NCI-H446 (cell line): ENCODE measurements at regions not wholly inside any gene's neighbourhood (a gene's known extent, or its start where the extent isn't known, plus 50 kb on each side); places are given as distances from the start of the nearest gene placed in this dataset.

Source experiments
- DNase-seq, 2 experiments: peaks; one replicate each; lab custom pipeline; 2025; lab: John Stamatoyannopoulos, UW

DNA sequence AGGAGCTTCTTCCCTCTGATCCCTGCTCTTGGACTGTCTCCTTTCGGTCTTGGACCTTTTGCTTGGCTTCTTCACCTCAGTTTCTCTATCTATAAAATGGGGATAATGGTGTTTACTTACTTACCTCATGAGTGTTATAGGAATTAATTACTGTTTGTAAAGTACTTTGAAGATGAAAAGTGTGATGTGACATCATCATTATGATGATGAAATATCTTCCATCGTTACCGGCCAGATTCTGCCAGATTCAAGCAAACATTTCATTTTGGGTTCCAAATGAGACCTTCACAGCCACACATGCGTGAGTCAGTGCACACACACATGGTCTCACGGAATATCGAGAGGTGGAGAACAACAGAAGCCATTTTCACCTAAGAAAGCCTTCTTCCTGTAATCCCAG lies 220.1 kb upstream of the RPL34 start:
- DNase-seq: no peak

DNA sequence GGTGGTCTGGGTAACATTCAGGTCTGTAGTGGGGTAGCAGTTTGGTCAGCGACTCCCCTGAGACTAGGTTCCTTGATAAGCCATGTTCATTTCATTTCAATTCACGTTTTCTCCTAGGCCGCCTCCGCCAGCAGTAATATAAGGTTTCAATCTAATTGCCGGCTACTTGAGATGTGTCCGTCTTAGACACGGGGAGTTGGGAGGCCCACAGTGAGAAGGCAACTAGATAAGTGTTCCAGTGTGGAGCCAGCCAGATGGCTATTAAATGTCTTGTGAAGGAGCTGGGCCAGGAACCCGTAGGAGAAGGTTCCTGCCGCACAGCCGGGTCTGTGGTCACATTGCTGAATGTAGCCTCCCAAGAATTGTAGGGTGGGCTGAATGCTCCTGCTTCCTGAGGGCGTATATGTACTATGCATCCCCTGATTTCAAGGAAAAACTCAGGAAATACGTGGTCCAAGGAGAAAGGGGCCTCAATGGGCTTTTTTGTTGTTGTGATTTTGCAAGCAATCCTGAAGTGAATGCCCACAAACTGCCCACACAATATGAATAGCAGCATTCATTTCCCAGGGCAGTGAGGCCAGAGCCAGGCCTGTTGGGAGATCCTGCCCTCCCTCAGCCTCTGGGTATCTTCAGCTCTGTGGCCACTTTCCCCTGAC lies 220.6 kb upstream of the RPL34 start:
- DNase-seq: no peak

GRCh38 chr4:108398836-108399235 lies 221.5 kb upstream of the RPL34 start:
- DNase-seq: no peak

- no peak for DNase-seq
These were observed 222.1 kb upstream of the RPL34 start for GRCh38 chr4:108398316-108398715.

DNA sequence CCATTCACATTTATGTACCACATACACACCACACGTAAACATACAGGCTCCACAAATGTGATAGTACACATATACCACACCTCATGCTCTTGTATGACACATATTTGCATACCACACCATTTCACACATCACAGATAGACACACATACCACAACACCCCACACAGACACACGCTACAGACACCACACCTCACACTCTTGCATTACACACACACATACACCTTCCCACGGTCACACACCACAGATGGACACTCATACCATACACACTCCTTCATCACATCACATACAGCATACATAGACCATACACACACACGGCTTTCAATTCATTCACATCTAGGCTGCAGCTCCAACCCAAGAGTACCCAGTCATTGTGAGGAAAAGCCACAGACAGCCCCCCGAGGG lies 222.5 kb upstream of the RPL34 start:
- no peak for DNase-seq

GRCh38 chr4:108396900-108397497 lies 223.4 kb upstream of the RPL34 start:
- DNase-seq: no peak

DNA sequence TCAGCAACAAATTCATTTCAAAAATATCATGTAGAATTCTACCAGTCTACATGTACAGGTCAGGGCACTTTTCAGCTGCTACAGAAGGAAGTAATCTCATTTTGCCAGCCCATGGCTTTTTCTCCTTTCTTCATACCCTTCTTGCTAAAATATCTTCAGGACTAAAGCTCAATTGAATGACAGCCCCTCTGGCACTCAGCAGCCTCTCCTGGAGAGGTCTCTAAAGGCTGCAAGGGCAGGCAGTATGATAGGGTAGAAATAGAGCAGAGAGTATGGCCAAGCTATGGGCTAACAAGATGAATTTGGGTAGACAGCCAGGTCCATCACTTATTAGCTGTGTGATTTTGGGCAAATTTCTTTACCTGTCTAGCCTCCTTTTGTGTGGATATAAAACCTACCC lies 224.6 kb upstream of the RPL34 start:
- no peak for DNase-seq

GRCh38 chr4:108393890-108394472 lies 225.2 kb upstream of the LEF1 start:
- no peak for DNase-seq

DNA sequence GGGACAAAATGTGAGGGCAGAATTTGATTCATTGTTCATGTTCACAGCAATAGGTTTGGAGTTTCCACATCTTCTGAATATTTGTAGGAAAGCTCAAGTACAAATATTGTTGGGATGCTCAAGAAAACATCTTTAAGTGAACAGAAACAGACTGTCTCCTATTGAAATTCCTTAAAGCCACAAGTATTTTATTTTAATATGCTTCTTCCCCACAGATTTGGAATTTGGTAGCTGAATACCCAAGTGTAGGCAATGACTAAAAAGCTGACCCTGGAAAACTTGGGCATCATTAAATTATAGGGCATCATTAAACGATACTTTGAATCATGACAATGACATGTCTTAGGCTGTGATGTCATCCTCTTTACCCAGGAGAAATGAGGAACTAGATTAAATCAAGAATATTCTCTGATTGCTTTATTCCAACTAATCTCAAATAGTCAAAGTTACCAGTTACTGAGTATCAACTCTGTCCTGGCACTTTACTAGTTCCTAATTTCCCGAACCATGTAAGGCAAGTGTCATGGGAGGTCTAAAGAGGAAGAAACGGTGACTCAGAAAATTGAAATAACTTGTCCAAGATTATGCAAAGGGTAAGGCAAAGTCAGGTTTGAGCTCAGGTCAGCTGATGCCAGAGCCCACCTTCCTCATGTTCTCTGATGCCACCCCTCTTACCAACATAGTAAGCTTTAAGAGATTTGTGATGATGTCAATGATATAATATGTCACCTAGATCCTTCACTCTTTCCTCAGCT lies 223.1 kb upstream of the LEF1 start:
- DNase-seq: no peak

DNA sequence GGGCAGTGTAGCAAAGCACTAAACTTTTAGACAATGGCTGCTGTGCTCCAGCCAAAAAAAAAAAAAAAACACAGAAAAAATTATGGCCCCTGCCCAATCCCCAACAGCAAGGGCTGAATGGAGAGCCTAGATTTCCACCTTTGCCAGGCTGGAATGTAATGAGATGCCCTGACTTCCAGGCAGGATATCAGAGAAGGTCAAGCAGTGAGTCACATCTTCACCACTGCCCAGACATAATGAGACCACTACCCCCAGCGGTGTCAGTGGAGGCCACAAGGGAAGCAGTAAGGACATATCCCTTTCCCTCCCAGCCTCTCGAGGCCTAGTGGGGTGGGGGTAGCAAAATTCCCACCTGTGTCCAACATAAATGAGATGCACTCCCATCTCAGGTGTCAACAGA lies 216.3 kb upstream of the LEF1 start:
- DNase-seq: no peak

GRCh38 chr4:108384544-108384943 lies 215.8 kb upstream of the LEF1 start:
- no peak for DNase-seq

- no peak for DNase-seq
These were observed 214.4 kb upstream of the LEF1 start for GRCh38 chr4:108383157-108383556.

GRCh38 chr4:108382751-108383150 lies 214.0 kb upstream of the LEF1 start:
- no peak for DNase-seq

- no peak for DNase-seq
These were observed 209.4 kb upstream of the LEF1 start for GRCh38 chr4:108378164-108378563.

- DNase-seq: no peak
These were observed 208.3 kb upstream of the LEF1 start for GRCh38 chr4:108377021-108377420.

GRCh38 chr4:108375434-108375833 lies 206.7 kb upstream of the LEF1 start:
- no peak for DNase-seq

GRCh38 chr4:108372681-108373080 lies 203.9 kb upstream of the LEF1 start:
- DNase-seq: no peak

- no peak for DNase-seq
These were observed 202.6 kb upstream of the LEF1 start for GRCh38 chr4:108371282-108371681.

DNA sequence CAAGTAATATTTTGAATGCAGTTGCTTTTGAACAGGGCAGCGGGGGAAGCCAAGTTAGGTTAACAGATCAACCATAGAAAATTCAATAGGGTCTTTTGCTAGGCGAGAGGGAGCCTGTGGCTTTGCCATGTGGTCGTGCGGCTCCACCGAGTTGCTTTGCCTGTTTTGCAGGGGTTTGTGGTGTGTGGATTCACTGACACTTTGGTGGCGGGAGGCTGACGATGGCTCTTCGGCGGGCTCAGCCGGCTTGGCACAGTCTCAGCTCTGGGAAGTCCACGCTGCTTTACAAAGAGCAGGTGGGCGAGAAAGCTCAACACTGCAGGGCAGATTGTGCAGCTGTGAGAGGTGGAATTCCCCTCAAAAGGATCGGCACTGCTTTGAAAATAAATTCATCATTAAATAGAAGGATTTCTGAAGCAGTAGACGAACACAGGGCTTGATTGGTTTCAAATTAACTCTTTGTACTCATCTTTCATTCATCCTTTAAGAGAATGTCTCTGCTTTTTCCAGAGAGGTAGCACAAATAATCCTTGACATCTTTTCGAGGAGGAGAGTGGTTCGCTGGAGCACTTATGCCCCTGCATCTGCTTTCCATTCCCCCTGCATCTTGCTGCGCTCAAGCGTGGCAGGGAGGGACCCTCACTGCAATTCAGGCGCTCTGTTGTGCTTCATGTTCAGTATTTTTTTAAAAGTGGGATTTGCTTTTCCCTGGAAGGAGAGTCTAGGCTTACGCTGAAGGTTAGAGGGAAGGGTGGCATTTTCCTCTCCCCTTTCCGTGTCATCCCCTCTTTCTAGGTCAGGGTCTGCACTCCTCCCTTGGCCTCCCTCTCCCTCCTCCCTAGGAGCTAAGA lies 201.8 kb upstream of the LEF1 start:
- DNase-seq: no peak

DNA sequence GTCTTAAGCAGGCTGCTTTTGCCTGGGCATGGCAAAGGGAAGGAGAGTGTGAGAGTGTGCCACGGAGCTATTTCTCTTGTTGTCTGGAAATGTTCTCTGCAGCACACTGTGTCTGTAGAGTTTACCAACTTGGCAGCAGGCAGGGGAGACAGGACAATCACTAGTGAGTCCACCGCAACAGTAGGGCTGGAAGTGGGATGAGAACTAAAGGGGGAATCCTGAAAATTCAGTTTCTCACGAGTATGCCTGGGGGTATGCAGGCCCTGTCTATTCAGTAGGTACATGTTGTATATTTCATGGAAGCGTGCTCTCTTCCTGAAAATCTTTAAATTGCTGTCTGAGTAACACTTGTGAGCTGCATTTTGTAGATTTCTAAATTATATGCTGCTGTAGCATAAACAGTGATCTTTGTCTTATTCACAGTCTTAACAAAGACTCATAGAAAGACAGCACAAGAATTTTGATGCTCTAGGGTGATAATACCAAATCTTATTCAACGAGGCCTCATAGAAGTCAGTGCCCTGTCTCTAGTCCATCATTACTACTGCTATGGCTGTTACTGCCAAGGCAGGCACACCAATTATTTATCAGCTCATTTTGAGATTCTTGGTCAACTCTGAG lies 200.4 kb upstream of the LEF1 start:
- DNase-seq: no peak

GRCh38 chr4:108367751-108368150 lies 199.0 kb upstream of the LEF1 start:
- no peak for DNase-seq

DNA sequence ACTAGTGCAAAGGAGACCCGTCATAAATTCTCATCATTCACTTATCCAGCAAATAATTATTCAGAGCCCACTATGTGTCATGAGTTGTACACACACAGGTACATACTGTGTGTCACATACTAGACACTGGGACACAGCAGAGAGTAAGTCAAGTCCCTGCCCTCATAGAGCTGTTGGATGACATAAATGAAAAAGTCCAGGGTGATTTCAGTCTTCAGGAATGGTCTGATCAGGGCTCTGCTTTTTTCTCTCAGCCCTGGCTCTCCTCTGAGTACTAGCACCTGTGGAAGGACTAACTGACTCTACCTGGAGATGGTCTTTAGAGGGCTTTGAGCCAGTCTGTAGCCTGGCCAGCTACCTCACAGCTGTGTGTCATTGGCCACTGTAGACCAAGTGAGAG lies 198.0 kb upstream of the LEF1 start:
- DNase-seq: no peak
